COLO829 (cell line): ENCODE measurements at regions not wholly inside any gene's neighbourhood (a gene's known extent, or its start where the extent isn't known, plus 50 kb on each side); places are given as distances from the start of the nearest gene placed in this dataset.
A peak's percentile ranks its signal among the peaks of the same experiment; 100 is the strongest.
"Not testable (repeated sequence)": the region's sequence is repeated elsewhere in the genome, so short reads cannot be mapped to it uniquely, and the experiment has no call there.

Experiments used
- DNase-seq: peaks from one replicate; pipeline ENCODE4 v3.0.0; 2012; ENCODE audit warnings: low spot score

DNA sequence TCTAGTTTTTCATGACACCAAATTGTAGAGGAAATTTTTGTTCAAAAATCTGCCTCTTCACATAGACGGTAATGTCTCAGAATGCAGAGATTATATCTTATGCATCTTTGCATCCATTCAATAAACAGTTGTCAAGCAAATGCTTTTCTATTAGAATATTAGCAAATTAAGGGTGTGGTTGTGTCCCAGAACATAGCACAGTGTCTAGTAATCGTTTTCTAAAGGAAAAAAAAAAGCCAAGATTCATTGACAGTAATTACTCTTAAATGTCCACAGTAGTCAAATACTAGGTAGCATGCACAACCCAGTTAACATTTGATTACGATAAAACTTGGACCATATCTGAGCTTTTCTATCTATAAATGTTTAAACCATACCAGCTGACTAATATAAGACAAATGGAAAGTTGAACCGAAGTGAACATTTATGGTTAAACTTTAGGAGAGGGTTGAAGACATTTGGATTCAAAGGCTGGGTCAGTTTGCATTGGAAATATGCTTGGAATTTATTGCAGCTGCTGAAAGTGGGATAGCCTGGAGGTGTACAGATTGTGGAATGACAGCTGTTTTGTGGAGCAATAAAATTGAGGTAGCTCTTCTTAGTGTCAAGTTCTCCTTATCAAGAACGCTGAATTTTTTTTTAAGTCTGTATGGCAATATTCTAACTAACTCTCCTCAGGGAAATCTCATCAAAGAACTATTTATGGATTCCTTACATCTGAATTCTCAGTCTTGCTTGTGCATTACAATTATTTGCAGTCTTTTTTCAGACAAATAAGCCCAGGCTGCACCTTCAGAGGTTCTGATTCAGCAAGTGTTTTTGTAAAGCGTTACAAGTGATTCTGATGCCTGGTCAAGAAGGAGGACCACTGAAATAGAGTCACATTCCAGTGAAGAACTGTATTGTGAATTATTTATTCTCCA, 66.7 kb upstream of the ATP2B1 start:
- peak; percentile 11 for DNase-seq

- no peak for DNase-seq
Observed at GRCh38 chr12:89774645-89775044, 66.0 kb upstream of the ATP2B1 start.

- DNase-seq, result no peak
Observed at GRCh38 chr12:89770391-89770790, 61.8 kb upstream of the ATP2B1 start.

DNA sequence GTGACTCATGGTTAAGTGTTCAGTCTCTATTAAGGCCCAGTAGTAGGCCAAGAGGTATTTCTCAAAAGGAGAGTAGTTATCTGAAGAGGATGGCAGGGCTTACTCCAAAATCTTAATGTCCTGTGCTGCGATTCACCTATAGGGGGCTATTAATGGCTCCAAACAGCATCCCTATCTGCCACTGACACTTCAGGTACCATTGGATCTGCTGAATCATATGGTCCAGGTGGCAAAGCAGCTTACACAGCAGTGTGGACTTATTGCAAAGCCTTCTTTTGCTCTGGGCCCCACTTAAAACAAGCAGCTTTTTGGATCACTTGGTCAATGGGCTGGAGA, 60.8 kb upstream of the ATP2B1 start:
- no peak for DNase-seq

DNA sequence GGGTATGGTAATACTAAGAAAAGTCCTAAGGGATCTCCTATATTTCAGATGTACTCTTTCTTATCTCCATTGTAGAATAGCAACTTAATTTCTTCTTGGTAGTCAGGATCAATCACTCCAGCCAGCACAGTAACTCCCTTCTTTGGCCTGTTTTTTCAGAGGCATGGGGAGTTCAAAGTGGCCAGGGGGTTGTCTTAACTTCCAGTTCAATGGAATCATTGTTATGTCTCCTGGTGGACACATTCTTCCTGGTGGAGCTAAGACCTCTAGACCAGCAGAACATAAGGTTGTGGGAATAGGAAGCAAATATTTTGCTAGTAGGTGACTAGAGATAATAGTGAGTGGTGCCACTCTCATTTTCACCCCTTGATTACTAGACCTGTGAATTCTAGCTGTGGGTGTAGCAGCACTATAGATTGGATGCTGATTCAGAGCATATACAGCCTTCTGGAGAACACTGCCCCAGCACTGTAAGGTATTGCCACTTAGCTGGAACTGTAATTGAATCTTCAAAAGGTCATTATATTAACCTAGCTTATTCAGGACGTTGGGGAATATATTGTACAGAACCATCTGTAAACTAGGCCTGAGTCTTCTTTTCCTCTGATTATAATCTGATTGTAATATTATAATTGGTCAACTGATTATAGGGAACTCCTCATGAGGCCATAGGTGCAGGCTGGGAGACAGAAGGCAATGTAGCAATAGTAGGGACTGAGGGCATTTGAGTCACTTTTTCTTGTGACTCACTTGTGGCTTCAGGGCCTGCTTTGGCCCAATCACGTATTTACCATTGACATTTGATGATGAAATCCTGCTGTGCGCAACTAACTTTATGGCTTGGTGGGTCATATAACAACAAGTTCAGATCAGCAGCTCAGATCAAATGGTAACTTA, 60.2 kb upstream of the ATP2B1 start:
- peak; percentile 55 for DNase-seq

DNA sequence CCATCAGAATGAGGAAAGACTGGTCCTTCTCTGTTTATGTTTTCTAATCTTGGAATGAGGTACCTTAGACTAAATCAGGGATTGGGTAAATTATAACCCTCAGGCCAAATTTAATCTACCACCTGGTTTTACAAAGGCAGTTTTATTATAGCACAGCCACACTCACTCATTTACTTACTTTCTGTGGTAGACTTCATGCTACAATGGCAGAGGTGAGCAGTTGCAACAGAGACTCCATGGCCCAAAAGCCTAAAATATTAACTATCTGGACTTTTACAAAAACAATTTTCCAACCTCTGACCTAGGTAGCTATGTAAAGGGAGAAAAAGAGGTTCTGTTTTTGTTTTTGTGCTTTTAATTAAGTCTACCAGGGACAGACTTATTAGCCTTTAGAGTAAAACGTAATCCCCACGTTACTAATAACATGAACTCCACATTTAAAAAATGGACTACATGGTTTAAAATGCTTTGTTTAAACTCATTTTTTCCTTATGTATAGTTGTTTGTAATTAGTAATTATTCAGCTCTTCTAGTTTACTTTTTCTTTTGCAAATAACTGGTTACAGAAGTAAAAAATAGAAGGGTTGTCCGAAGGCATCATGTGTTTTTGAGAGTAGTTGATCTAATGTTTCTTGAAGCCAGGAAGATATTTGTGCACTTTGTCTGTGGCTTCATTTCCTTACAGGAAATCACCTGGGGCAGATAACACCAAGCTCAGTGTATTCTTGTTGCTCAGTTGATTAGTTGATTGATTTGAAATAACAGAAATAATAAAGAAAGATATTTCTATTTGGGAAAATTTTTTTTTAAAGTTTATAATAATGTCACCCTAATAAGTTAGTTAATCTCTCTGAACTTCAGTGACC, 57.6 kb upstream of the ATP2B1 start:
- DNase-seq, result no peak

DNA sequence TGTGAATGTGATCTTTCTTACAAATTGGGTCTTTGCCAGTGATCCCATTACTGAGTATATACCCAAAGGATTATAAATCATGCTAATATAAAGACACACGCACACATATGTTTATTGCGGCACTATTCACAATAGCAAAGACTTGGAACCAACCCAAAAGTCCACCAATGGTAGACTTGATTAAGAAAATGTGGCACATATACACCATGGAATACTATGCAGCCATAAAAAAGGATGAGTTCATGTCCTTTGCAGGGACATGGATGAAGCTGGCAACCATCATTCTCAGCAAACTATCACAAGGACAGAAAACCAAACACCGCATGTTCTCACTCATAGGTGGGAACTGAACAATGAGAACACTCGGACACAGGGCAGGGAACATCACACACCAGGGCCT, 55.5 kb upstream of the ATP2B1 start:
- not testable (repeated sequence) for DNase-seq

- DNase-seq, result no peak
Observed at GRCh38 chr12:89762498-89763170, 54.0 kb upstream of the ATP2B1 start.

DNA sequence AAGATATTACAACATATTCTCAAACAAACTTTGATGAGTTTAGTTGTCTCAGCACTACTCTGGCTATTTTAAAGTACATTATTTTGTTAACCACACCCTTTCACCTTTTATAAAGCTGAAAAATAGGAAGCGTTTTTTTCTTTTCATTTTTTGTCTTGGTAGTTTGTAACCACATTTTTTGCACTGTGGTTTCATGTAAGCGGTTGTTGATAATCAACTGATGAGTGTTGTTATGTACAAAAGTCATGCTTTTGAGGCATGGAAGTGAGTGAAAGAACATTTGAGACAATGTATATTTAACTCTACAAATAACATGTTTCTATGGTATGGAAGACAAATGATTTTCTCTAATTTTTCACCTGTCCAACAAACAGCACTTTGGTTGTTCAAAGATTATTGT, 52.1 kb upstream of the ATP2B1 start:
- DNase-seq, result no peak
